Heart left ventricle (tissue), 16 donors: ENCODE measurements at regions not wholly inside any gene's neighbourhood (a gene's known extent, or its start where the extent isn't known, plus 50 kb on each side); places are given as distances from the start of the nearest gene placed in this dataset.

Experiments
- ATAC-seq, 4 donors: fragments of 200-7000 bp; cut with Tn5 transposase; one replicate each; pipeline ENCODE4 v1.9.1; 2020 to 2022; ENCODE audit warnings: moderate library complexity in 4 of 4, mild to moderate bottlenecking in 3 of 4, moderate number of reproducible peaks in 1 of 4
- DNase-seq, 5 donors: peaks; one replicate each; pipeline ENCODE4 v3.0.0-alpha.2; 2020
- H3K27ac ChIP-seq, 12 donors: fragments of 200-600 bp; sonication (generic) in 4 of 12; one replicate each; pipeline versions ENCODE4 v1.5.0 to v1.8.0; 2016 to 2022; ENCODE audit warnings: mild to moderate bottlenecking in 2 of 12
- H3K27me3 ChIP-seq, 9 donors: fragments of 200-600 bp; sonication (generic) in 2 of 9; one replicate each; pipeline versions ENCODE4 v1.5.1 to v1.8.0; 2016 to 2022; ENCODE audit warnings: mild to moderate bottlenecking in 3 of 9
- H3K36me3 ChIP-seq, 9 donors: fragments of 200-600 bp; sonication (generic) in 2 of 9; one replicate each; pipeline versions ENCODE4 v1.5.0 to v1.8.0; 2018 to 2022; ENCODE audit warnings: mild to moderate bottlenecking in 2 of 9
- H3K4me1 ChIP-seq, 12 donors: fragments of 200-600 bp; sonication (generic) in 4 of 12; one replicate each; pipeline versions ENCODE4 v1.5.0 to v1.8.0; 2016 to 2022; ENCODE audit warnings: mild to moderate bottlenecking in 3 of 12
- H3K4me3 ChIP-seq, 12 donors: fragments of 200-600 bp; sonication (generic) in 4 of 12; one replicate each; pipeline versions ENCODE4 v1.5.0 to v1.8.0; 2017 to 2022; ENCODE audit warnings: mild to moderate bottlenecking in 9 of 12, moderate library complexity in 4 of 12
- H3K9me3 ChIP-seq, 12 donors: fragments of 200-600 bp; sonication (generic) in 4 of 12; one replicate each; pipeline versions ENCODE4 v1.5.0 to v1.8.0; 2016 to 2022; ENCODE audit warnings: mild to moderate bottlenecking in 1 of 12
- POLR2A ChIP-seq, 2 donors: fragments of 450-650 bp; IDR thresholded peaks; one replicate each; pipeline ENCODE4 v1.6.1; 2017; ENCODE audit warnings: antibody characterized with exemption in 2 of 2, mild to moderate bottlenecking in 2 of 2, moderate library complexity in 2 of 2
- WGBS, 4 donors: extraction: QIAGEN DNeasy Blood & Tissue Kit in 2 of 4; methylation state at CpG; one replicate each; pipeline versions ENCODE4 v1.1.5 to v1.1.7; 2013 to 2018; 5-methylcytosine and 5-hydroxymethylcytosine counted together
- intact Hi-C, 10 donors: fragments of 100-400 bp; cut with DNase I; formaldehyde crosslinking; loops; one replicate each; pipeline versions ENCODE4 v1.11.1 to v1.14.2; 2022
- TF ChIP-seq, protein P1 (sequence below), 12 donors: fragments of 200-600 bp; sonication (generic) in 4 of 12; IDR thresholded peaks; one replicate each; pipeline versions ENCODE4 v1.5.0 to v1.8.0; 2018 to 2022; ENCODE audit warnings: antibody characterized with exemption in 12 of 12, mild to moderate bottlenecking in 5 of 12
- donor health status: ischemic (EF 13 %, LVEDD 7.1; RV severe dilation, severe dysfunction).
- donor health status: healthy with polysubstance abuse.
- donor health status: DM: no; HTN: yes; CAD: no.
- donor health status: DM: no; HTN: no; CAD: no.
- donor health status: ischemic (EF 25% LVEDD 6.9; RV normal size, moderate dysfunction).
- donor health status: ischemic (EF 25% LVEDD 5.7; RV mildly dilated, moderate dysfunction).
- donor health status: healthy.
- donor health status: DM: yes; HTN: yes; CAD: no.
- donor health status: ischemic (EF 35%, LVEDD 5.7; RV mildly dilated, moderate dysfunction).
- donor health status: nonischemic (EF 11% LVEDD 7.7; RV severe dilation, severe dysfunction).
- donor health status: DM: yes; HTN: yes; CAD: no.
- donor health status: PGD.
- donor health status: ischemic (EF 29% LVEDD 5.4; RV normal size, mild dysfunction).
- donor health status: nonischemic (EF 23%, LVEDD 6.1; RV moderate dilation, normal function).

DNA sequence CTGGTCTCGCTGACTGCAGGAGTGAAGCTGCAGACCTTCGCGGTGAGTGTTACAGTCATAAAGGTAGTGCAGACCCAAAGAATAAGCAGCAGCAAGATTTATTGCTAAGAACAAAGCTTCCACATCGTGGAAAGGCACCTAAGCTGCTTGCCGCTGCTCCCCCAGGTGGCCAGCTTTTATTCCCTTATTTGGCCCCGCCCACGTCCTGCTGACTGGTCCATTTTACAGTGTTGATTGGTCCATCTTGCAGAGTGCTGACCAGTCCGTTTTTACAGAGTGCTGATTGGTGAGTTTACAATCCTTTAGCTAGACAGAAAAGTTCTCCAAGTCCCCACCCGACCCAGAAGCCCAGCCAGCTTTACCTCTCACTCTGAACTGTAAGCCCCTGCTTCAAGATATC, 227.8 kb downstream of the ABCC12 start:
- ATAC-seq (no peak), DNase-seq (no peak)
- TF ChIP-seq, protein P1, sequence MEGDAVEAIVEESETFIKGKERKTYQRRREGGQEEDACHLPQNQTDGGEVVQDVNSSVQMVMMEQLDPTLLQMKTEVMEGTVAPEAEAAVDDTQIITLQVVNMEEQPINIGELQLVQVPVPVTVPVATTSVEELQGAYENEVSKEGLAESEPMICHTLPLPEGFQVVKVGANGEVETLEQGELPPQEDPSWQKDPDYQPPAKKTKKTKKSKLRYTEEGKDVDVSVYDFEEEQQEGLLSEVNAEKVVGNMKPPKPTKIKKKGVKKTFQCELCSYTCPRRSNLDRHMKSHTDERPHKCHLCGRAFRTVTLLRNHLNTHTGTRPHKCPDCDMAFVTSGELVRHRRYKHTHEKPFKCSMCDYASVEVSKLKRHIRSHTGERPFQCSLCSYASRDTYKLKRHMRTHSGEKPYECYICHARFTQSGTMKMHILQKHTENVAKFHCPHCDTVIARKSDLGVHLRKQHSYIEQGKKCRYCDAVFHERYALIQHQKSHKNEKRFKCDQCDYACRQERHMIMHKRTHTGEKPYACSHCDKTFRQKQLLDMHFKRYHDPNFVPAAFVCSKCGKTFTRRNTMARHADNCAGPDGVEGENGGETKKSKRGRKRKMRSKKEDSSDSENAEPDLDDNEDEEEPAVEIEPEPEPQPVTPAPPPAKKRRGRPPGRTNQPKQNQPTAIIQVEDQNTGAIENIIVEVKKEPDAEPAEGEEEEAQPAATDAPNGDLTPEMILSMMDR (IDR thresholded peaks at IDR 0.05) = no peak
- no peak for TF ChIP-seq POLR2A (IDR thresholded peaks at IDR 0.05)
- H3K9me3 ChIP-seq = no peaks in the 10 kb centered on the region
- no peaks in the 10 kb centered on the region for H3K36me3 ChIP-seq
- H3K27ac ChIP-seq = no peak overlapping the region
- WGBS, 4 donors = 81 to 83% (median 82%) methylated on average over 9 of the region's 9 CpGs
- no peaks in the 10 kb centered on the region for H3K4me1 ChIP-seq
- intact Hi-C loops = no loop called here
- peaks cover 0 to 4% (median 0%) of the 10 kb centered on the region in 9 donors for H3K27me3 ChIP-seq
- no peak overlapping the region for H3K4me3 ChIP-seq

DNA sequence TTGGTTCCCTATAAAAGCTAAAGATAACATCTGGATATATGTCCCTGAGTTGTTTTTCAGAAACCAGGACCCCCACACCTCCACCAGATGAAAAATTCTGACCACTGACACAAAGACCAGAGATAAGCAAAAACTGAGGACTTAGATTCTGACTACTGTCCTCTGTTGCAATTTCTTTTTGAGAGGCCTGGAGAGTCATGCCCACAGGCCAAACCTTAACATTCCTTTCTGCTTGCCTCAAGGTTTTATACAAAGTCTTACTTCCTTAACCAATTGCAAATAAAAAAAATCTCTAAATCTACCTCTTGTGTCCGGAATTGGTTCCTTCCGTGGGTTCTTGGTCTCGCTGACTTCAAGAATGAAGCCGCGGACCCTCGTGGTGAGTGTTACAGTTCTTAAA, 228.5 kb downstream of the ABCC12 start:
- no peak for DNase-seq
- WGBS, 4 donors = 91 to 95% (median 95%) methylated on average over 6 of the region's 6 CpGs
- H3K27ac ChIP-seq = no peak overlapping the region
- no peaks in the 10 kb centered on the region for H3K4me1 ChIP-seq
- H3K27me3 ChIP-seq = peaks cover 0 to 4% (median 0%) of the 10 kb centered on the region in 9 donors
- intact Hi-C loops = no loop called here
- H3K4me3 ChIP-seq = no peak overlapping the region
- no peaks in the 10 kb centered on the region for H3K9me3 ChIP-seq
- no peak for ATAC-seq
- H3K36me3 ChIP-seq = no peaks in the 10 kb centered on the region
- TF ChIP-seq POLR2A (IDR thresholded peaks at IDR 0.05) = no peak
- TF ChIP-seq, protein P1 (IDR thresholded peaks at IDR 0.05) = no peak

DNA sequence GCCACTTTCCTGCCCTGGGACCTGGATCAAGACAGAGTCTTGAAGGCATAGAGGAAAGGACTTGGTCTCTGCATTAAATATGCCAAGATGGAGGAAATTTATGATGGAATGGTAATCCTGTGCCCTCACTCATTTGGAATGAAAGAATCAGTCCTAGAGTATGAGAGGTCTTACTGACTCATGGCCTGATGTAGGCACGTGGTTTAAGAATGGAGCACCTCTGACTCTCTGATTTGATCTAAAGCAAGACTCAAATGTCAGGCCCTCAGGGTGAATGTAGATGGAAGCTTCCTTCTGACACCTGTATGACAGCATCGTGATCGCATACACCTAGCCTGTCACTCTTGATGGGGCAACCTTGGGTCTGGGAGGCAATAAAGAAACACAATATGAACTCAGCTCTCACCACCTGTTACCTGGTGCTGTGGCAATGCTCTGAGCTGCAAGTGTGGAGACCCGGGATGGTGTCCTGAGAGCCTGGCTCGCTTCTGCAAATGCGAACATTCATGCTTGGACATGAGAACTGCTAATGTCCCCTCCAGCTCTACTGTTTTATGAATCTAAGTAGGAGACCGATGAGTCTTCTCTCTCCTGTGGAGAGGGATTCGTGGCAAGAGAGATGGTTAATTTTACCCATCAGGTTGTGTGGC, 229.9 kb downstream of the ABCC12 start:
- Histone ChIP-seq H3K9me3 (no peaks in the 10 kb centered on the region), H3K27ac (no peak overlapping the region), H3K4me1 (no peaks in the 10 kb centered on the region), H3K36me3 (no peaks in the 10 kb centered on the region), H3K27me3 (peaks cover 0 to 4% (median 0%) of the 10 kb centered on the region in 9 donors), H3K4me3 (no peak overlapping the region)
- ATAC-seq (no peak), DNase-seq (no peak)
- intact Hi-C loops = no loop called here
- TF ChIP-seq, protein P1 (IDR thresholded peaks at IDR 0.05) = no peak
- WGBS, 4 donors = 86 to 93% (median 89%) methylated on average over 6 to 8 of the region's 8 CpGs

DNA sequence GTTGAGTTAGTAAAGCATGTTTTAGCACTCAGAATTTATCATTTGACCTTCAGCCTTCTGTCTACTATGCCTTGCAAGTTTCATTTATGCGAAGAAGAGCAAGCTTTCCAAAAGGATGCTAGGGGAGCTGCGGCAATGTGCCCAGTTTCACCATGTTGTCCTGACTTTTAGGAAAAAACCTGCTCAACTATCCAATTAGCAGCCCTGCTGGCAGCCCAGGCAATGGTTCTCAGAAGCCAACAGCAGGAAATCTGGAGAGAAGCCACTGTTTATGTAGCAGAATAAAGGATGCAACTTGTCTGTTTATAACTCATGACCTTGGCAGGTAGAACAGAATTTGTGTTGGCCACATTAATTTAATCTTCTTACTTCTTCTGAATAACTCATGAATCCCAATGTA, 230.8 kb downstream of the ABCC12 start:
- whole genome bisulfite sequencing, 4 donors = 95 to 100% (median 95%) methylated on average over 2 of the region's 2 CpGs

More for the DNA sequence above, 230.8 kb downstream of the ABCC12 start:
- Histone ChIP-seq H3K9me3 (no peaks in the 10 kb centered on the region), H3K4me3 (no peak overlapping the region), H3K4me1 (no peaks in the 10 kb centered on the region), H3K27ac (no peak overlapping the region), H3K36me3 (no peaks in the 10 kb centered on the region), H3K27me3 (peaks cover 0 to 4% (median 0%) of the 10 kb centered on the region in 9 donors)
- intact Hi-C loops = no loop called here
- ATAC-seq = no peak
- TF ChIP-seq, protein P1 (IDR thresholded peaks at IDR 0.05) = no peak
- TF ChIP-seq POLR2A (IDR thresholded peaks at IDR 0.05) = no peak
- no peak for DNase-seq
